Upper lobe of left lung (tissue), 4 donors: ENCODE measurements at regions not wholly inside any gene's neighbourhood (a gene's known extent, or its start where the extent isn't known, plus 50 kb on each side); places are given as distances from the start of the nearest gene placed in this dataset.

ENCODE experiments used
- CTCF ChIP-seq, 6 experiments: fragments of 450-650 bp in 4 of 6; fragments of 200-600 bp in 2 of 6; sonication (generic) in 2 of 6; IDR thresholded peaks; one replicate each; pipeline ENCODE4 v1.5.1; 2016 to 2019; ENCODE audit warnings: antibody characterized with exemption in 6 of 6
- POLR2A ChIP-seq, 4 donors: fragments of 450-650 bp; IDR thresholded peaks; one replicate each; pipeline ENCODE4 v1.5.1; 2016 to 2017; ENCODE audit warnings: antibody characterized with exemption in 4 of 4, mild to moderate bottlenecking in 2 of 4

GRCh38 chr9:16320338-16320902 lies 550.0 kb downstream of the BNC2 start:
- TF ChIP-seq CTCF (IDR thresholded peaks at IDR 0.05), result no peak
- no peak for TF ChIP-seq POLR2A (IDR thresholded peaks at IDR 0.05)
